ENCODE measurements at regions not wholly inside any gene's neighbourhood (a gene's known extent, or its start where the extent isn't known, plus 50 kb on each side); places are given as distances from the start of the nearest gene placed in this dataset.

- H3K9me3 Mint-ChIP-seq: no peaks in the 10 kb centered on the region
- H3K27ac Mint-ChIP-seq: no peak overlapping the region
- no peak overlapping the region for H3K4me3 Mint-ChIP-seq
- intact Hi-C loops (cut with micrococcal nuclease): no loop called here
- no peaks in the 10 kb centered on the region for H3K36me3 Mint-ChIP-seq (ENCODE audit: low read depth)
- H3K4me1 Mint-ChIP-seq (ENCODE audit: low read depth): no peaks in the 10 kb centered on the region
- peaks cover 7% of the 10 kb centered on the region for H3K27me3 Mint-ChIP-seq
Measured at GRCh38 chr2:7325186-7325585, 408.0 kb downstream of the RNF144A start.

DNA sequence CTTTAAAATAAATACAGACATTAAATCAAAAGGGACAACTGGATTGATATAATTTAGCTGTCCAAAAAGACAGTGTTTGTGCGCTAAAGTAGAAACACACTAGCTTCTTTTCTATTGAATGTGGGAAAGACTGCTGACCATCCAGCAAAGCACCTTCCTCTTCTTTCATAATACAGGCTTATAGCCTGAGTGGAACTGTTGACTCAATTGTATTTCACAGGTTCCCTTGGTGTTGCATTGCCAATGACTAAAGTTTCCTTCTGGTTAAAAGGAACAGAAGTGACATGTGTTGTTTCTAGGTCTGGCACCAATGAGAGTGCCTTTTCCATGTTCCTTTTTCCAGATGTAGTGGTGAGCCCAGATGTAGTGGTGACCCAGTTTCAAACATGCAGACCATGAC, 412.3 kb downstream of the RNF144A start:
- H3K9me3 Mint-ChIP-seq: peaks cover 8% of the 10 kb centered on the region
- no peaks in the 10 kb centered on the region for H3K36me3 Mint-ChIP-seq (ENCODE audit: low read depth)
- H3K4me1 Mint-ChIP-seq (ENCODE audit: low read depth): no peaks in the 10 kb centered on the region
- intact Hi-C loops (cut with micrococcal nuclease): no loop called here
- H3K27me3 Mint-ChIP-seq: peaks cover 4% of the 10 kb centered on the region
- H3K4me3 Mint-ChIP-seq: no peak overlapping the region
- no peak overlapping the region for H3K27ac Mint-ChIP-seq

GRCh38 chr2:7333189-7333765, 416.1 kb downstream of the RNF144A start:
- peaks cover 8% of the 10 kb centered on the region for H3K9me3 Mint-ChIP-seq
- no peak overlapping the region for H3K27ac Mint-ChIP-seq
- H3K4me3 Mint-ChIP-seq: no peak overlapping the region
- H3K4me1 Mint-ChIP-seq (ENCODE audit: low read depth): no peaks in the 10 kb centered on the region
- H3K27me3 Mint-ChIP-seq: peaks cover 5% of the 10 kb centered on the region
- intact Hi-C loops (cut with micrococcal nuclease): no loop called here
- H3K36me3 Mint-ChIP-seq (ENCODE audit: low read depth): no peaks in the 10 kb centered on the region

GRCh38 chr2:7333960-7334493, 416.8 kb downstream of the RNF144A start:
- intact Hi-C loops (cut with micrococcal nuclease): no loop called here

GRCh38 chr2:7338961-7339360, 421.7 kb downstream of the RNF144A start:
- no peaks in the 10 kb centered on the region for H3K9me3 Mint-ChIP-seq
- no peaks in the 10 kb centered on the region for H3K36me3 Mint-ChIP-seq (ENCODE audit: low read depth)
- no peaks in the 10 kb centered on the region for H3K4me1 Mint-ChIP-seq (ENCODE audit: low read depth)
- intact Hi-C loops (cut with micrococcal nuclease): no loop called here
- H3K27ac Mint-ChIP-seq: no peak overlapping the region
- H3K27me3 Mint-ChIP-seq: peaks cover 5% of the 10 kb centered on the region
- no peak overlapping the region for H3K4me3 Mint-ChIP-seq

More at GRCh38 chr2:7333960-7334493, 416.8 kb downstream of the RNF144A start:
- Mint-ChIP-seq H3K27ac (no peak overlapping the region), H3K36me3 (ENCODE audit: low read depth) (no peaks in the 10 kb centered on the region), H3K27me3 (peaks cover 5% of the 10 kb centered on the region), H3K9me3 (peaks cover 8% of the 10 kb centered on the region), H3K4me3 (no peak overlapping the region), H3K4me1 (ENCODE audit: low read depth) (no peaks in the 10 kb centered on the region)

DNA sequence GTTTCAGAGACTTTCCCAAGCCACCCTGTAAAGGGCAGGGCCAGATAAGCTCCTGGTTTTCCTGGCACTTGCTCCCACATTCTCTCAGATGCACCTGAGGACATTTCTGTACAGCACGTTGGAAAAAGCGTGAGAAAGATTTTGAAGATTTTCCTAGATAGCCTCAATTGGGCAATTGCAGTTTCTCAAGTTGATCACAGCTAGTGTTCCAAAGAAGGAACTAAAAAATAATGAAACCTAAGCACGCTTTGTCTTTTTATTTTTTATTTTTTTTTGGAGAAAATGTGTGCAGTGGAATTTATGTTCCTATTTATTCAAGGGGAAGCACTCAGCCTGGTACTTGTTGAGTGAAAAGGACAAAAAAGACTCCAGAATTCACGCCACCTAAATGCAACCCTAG, 429.1 kb downstream of the RNF144A start:
- intact Hi-C loops (cut with micrococcal nuclease): no loop called here
- no peaks in the 10 kb centered on the region for H3K9me3 Mint-ChIP-seq
- H3K27ac Mint-ChIP-seq: no peak overlapping the region
- peaks cover 1% of the 10 kb centered on the region for H3K27me3 Mint-ChIP-seq
- H3K4me3 Mint-ChIP-seq: no peak overlapping the region
- peaks cover 14% of the 10 kb centered on the region for H3K4me1 Mint-ChIP-seq (ENCODE audit: low read depth)
- no peaks in the 10 kb centered on the region for H3K36me3 Mint-ChIP-seq (ENCODE audit: low read depth)

DNA sequence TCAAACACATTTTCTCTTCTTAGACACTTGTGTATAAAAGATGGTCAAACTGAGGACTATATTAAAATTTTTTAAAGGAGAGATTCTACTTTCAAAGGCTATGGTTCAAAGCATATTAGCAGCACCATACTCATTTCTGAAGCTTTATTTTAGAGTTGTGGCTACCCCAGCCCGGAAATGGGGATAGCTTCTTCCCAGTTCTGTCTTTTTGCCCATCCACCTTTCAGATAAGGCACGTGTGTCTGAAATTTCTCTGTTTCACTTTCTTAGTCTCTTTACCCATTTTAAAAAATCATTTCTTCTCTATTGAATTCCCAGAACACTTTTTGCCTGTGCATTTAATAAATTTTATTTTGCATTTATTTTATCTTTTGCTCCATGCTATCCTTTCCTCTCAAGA, 431.5 kb downstream of the RNF144A start:
- intact Hi-C loops (cut with micrococcal nuclease): no loop called here
- H3K4me3 Mint-ChIP-seq: no peak overlapping the region
- H3K27ac Mint-ChIP-seq: no peak overlapping the region
- H3K27me3 Mint-ChIP-seq: peaks cover 1% of the 10 kb centered on the region
- no peaks in the 10 kb centered on the region for H3K36me3 Mint-ChIP-seq (ENCODE audit: low read depth)
- no peaks in the 10 kb centered on the region for H3K9me3 Mint-ChIP-seq
- H3K4me1 Mint-ChIP-seq (ENCODE audit: low read depth): peaks cover 14% of the 10 kb centered on the region

DNA sequence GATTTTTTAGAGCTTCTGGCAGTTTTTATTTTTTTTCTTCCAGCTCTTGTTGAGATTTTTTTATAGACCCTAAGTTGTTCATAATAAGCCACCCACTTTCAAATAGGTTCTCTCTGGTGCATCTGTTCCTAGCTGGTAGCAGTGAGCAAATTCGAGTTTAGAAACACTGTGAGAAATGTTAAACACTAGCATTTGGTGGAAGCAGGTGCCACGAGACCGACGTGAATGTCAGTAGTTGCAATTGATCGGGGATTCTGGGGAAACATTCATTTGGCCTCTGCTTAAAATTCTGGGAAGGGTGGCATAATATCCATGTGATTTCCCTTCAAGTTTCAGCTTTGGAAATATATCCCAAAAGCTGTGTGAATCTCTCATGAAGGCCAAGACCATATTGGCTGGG, 435.0 kb downstream of the RNF144A start:
- H3K27ac Mint-ChIP-seq: no peak overlapping the region
- intact Hi-C loops (cut with micrococcal nuclease): no loop called here
- H3K27me3 Mint-ChIP-seq: peaks cover 1% of the 10 kb centered on the region
- peaks cover 14% of the 10 kb centered on the region for H3K4me1 Mint-ChIP-seq (ENCODE audit: low read depth)
- H3K9me3 Mint-ChIP-seq: no peaks in the 10 kb centered on the region
- H3K36me3 Mint-ChIP-seq (ENCODE audit: low read depth): no peaks in the 10 kb centered on the region
- no peak overlapping the region for H3K4me3 Mint-ChIP-seq

GRCh38 chr2:7353571-7353970, 436.4 kb downstream of the RNF144A start:
- intact Hi-C loops (cut with micrococcal nuclease): no loop called here
- H3K27ac Mint-ChIP-seq: no peak overlapping the region
- H3K4me1 Mint-ChIP-seq (ENCODE audit: low read depth): peaks cover under 1% of the 10 kb centered on the region
- peaks cover 1% of the 10 kb centered on the region for H3K27me3 Mint-ChIP-seq
- H3K4me3 Mint-ChIP-seq: no peak overlapping the region
- H3K36me3 Mint-ChIP-seq (ENCODE audit: low read depth): no peaks in the 10 kb centered on the region
- no peaks in the 10 kb centered on the region for H3K9me3 Mint-ChIP-seq

DNA sequence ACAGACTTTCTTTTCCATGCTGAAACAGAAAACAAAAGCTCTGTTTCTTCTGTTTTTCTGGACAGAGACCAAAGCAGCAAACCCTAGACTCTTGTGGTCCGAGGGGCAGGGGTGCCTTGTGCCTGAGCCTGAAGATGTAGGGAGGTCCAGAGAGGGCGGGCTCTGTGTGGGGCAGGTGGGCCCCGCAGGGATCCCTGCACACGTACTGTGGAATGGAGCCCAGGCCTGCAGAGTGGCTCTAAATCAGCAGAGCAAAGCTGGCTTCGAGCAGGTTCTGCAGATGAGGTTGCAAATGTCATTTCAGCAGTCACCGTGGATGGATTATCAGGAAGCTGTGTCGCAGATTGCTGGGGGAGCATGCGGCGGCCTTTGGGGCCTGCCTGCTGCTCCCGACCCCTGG, 438.6 kb downstream of the RNF144A start:
- Mint-ChIP-seq H3K36me3 (ENCODE audit: low read depth) (no peaks in the 10 kb centered on the region), H3K4me1 (ENCODE audit: low read depth) (no peaks in the 10 kb centered on the region), H3K4me3 (no peak overlapping the region), H3K27me3 (no peaks in the 10 kb centered on the region), H3K9me3 (no peaks in the 10 kb centered on the region), H3K27ac (no peak overlapping the region)
- intact Hi-C loops (cut with micrococcal nuclease): no loop called here

- no peak overlapping the region for H3K4me3 Mint-ChIP-seq
- H3K27ac Mint-ChIP-seq: no peak overlapping the region
- H3K27me3 Mint-ChIP-seq: no peaks in the 10 kb centered on the region
- no peaks in the 10 kb centered on the region for H3K36me3 Mint-ChIP-seq (ENCODE audit: low read depth)
- H3K4me1 Mint-ChIP-seq (ENCODE audit: low read depth): no peaks in the 10 kb centered on the region
- H3K9me3 Mint-ChIP-seq: no peaks in the 10 kb centered on the region
- intact Hi-C loops (cut with micrococcal nuclease): no loop called here
Measured at GRCh38 chr2:7356909-7357584, 439.8 kb downstream of the RNF144A start.

DNA sequence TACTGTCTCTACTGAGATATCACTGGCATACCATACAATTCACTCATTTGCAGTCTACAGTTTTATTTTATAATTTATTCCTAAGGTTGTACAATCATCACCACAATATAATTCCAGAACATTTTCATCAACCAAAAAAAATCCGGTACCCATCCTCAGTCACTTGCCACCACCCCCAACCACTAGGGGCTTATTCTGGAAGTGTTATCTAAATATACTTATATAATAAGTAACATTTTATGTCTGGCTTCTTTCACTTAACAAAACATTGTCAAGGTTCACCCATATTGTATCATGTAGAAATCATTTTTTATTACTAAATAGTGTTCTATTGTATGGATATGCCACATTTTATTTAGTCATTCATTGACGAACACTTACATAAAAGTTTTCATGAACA, 440.8 kb downstream of the RNF144A start:
- no peak overlapping the region for H3K4me3 Mint-ChIP-seq
- H3K27me3 Mint-ChIP-seq: no peaks in the 10 kb centered on the region
- H3K9me3 Mint-ChIP-seq: no peaks in the 10 kb centered on the region
- no peak overlapping the region for H3K27ac Mint-ChIP-seq
- no peaks in the 10 kb centered on the region for H3K4me1 Mint-ChIP-seq (ENCODE audit: low read depth)
- no peaks in the 10 kb centered on the region for H3K36me3 Mint-ChIP-seq (ENCODE audit: low read depth)
- intact Hi-C loops (cut with micrococcal nuclease): no loop called here

GRCh38 chr2:7358865-7359447, 441.7 kb downstream of the RNF144A start:
- Mint-ChIP-seq H3K4me1 (ENCODE audit: low read depth) (no peaks in the 10 kb centered on the region), H3K27ac (no peak overlapping the region), H3K36me3 (ENCODE audit: low read depth) (no peaks in the 10 kb centered on the region), H3K4me3 (no peak overlapping the region), H3K27me3 (no peaks in the 10 kb centered on the region), H3K9me3 (no peaks in the 10 kb centered on the region)
- intact Hi-C loops (cut with micrococcal nuclease): no loop called here

- no peak overlapping the region for H3K4me3 Mint-ChIP-seq
- intact Hi-C loops (cut with micrococcal nuclease): loop anchor here (10.0 kb wide), 1 partner anchor 159 kb away; no protein-coding TSS in a partner anchor
Measured at GRCh38 chr2:7363906-7364305, 446.7 kb downstream of the RNF144A start.

More at GRCh38 chr2:7363906-7364305, 446.7 kb downstream of the RNF144A start:
- H3K27ac Mint-ChIP-seq: no peak overlapping the region
- no peaks in the 10 kb centered on the region for H3K4me1 Mint-ChIP-seq (ENCODE audit: low read depth)
- no peaks in the 10 kb centered on the region for H3K36me3 Mint-ChIP-seq (ENCODE audit: low read depth)
- H3K27me3 Mint-ChIP-seq: no peaks in the 10 kb centered on the region
- H3K9me3 Mint-ChIP-seq: peaks cover 5% of the 10 kb centered on the region

Data from dendritic cell treated with granulocyte-macrophage colony-stimulating factor and Interleukin-4, amounts not matched to agents 40 ng/mL and 50 ng/mL, for 4 days (primary cell).